ENCODE measurements at regions not wholly inside any gene's neighbourhood (a gene's known extent, or its start where the extent isn't known, plus 50 kb on each side); places are given as distances from the start of the nearest gene placed in this dataset.

DNA sequence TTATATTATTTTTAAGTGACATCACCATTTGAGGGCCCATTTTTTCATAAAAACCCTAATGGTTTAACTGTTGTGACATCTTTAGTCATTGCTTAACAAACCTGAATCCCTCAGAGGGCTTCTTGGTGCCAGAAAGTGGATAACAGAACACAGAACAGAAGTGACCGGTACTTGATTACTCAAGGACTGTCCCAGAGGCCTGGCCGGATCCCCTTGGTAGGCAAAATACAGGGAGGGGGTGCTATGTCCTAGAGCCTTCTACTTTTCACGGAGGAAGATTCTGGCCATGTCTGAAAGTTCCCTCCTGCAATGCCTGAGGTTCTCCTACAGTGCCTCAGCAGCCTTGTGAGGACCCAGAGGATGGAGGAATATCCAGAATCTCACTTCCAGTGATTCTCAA is 94.3 kb upstream of the DCLK2 start:
- Histone ChIP-seq H4K20me1 (replicated peaks; ENCODE audit: insufficient read depth) (no peaks in the 10 kb centered on the region), H3K4me3 (no peak overlapping the region), H3K36me3 (ENCODE audit: insufficient read depth) (no peaks in the 10 kb centered on the region), H2AFZ (no peak overlapping the region), H3K4me1 (ENCODE audit: insufficient read depth) (peaks cover 9% of the 10 kb centered on the region; the same call in 1 of the 2 replicates), H3F3A (replicated peaks; ENCODE audit: low read depth) (no peaks in the 10 kb centered on the region), H3K79me2 (replicated peaks; ENCODE audit: insufficient read depth) (no peaks in the 10 kb centered on the region), H3K27ac (ENCODE audit: low read depth) (no peak overlapping the region), H3K9me2 (ENCODE audit: insufficient read depth) (no peaks in the 10 kb centered on the region), H3K27me3 (ENCODE audit: insufficient read depth) (no peaks in the 10 kb centered on the region), H3K4me2 (no peak overlapping the region)
- H3K27ac Mint-ChIP-seq = no peak overlapping the region
- no peaks in the 10 kb centered on the region for H3K9me3 Mint-ChIP-seq
- H3K4me1 Mint-ChIP-seq = peaks cover 15% of the 10 kb centered on the region
- H3K36me3 Mint-ChIP-seq (ENCODE audit: low read depth) = no peaks in the 10 kb centered on the region
- TF ChIP-seq ETS1 (IDR thresholded peaks at IDR 0.05) (no peak), POLR2AphosphoS5 (IDR thresholded peaks at IDR 0.05; ENCODE audit: low read depth) (no peak), JUNB (IDR thresholded peaks at IDR 0.05; ENCODE audit: unreplicated experiment) (no peak), EZH2phosphoT487 (IDR thresholded peaks at IDR 0.05; ENCODE audit: unreplicated experiment) (no peak), CREB1 (CRISPR knock-in tag; IDR thresholded peaks at IDR 0.05; ENCODE audit: low read depth) (no peak), EZH2 (IDR thresholded peaks at IDR 0.05; ENCODE audit: low read depth, unreplicated experiment) (no peak), STAT1 (IDR thresholded peaks at IDR 0.05; ENCODE audit: unreplicated experiment) (no peak), ZNF114 (CRISPR knock-in tag; IDR thresholded peaks at IDR 0.05) (no peak), ZNF331 (CRISPR knock-in tag; IDR thresholded peaks at IDR 0.05; ENCODE audit: low read depth) (no peak), NANOG (IDR thresholded peaks at IDR 0.05; ENCODE audit: borderline replicate concordance) (no peak)
- TF ChIP-seq, protein P1, sequence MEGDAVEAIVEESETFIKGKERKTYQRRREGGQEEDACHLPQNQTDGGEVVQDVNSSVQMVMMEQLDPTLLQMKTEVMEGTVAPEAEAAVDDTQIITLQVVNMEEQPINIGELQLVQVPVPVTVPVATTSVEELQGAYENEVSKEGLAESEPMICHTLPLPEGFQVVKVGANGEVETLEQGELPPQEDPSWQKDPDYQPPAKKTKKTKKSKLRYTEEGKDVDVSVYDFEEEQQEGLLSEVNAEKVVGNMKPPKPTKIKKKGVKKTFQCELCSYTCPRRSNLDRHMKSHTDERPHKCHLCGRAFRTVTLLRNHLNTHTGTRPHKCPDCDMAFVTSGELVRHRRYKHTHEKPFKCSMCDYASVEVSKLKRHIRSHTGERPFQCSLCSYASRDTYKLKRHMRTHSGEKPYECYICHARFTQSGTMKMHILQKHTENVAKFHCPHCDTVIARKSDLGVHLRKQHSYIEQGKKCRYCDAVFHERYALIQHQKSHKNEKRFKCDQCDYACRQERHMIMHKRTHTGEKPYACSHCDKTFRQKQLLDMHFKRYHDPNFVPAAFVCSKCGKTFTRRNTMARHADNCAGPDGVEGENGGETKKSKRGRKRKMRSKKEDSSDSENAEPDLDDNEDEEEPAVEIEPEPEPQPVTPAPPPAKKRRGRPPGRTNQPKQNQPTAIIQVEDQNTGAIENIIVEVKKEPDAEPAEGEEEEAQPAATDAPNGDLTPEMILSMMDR (conservative IDR thresholded peaks at IDR 0.05; ENCODE audit: low read depth in 2 of 2) = no peak
- TF ChIP-seq, protein P2, sequence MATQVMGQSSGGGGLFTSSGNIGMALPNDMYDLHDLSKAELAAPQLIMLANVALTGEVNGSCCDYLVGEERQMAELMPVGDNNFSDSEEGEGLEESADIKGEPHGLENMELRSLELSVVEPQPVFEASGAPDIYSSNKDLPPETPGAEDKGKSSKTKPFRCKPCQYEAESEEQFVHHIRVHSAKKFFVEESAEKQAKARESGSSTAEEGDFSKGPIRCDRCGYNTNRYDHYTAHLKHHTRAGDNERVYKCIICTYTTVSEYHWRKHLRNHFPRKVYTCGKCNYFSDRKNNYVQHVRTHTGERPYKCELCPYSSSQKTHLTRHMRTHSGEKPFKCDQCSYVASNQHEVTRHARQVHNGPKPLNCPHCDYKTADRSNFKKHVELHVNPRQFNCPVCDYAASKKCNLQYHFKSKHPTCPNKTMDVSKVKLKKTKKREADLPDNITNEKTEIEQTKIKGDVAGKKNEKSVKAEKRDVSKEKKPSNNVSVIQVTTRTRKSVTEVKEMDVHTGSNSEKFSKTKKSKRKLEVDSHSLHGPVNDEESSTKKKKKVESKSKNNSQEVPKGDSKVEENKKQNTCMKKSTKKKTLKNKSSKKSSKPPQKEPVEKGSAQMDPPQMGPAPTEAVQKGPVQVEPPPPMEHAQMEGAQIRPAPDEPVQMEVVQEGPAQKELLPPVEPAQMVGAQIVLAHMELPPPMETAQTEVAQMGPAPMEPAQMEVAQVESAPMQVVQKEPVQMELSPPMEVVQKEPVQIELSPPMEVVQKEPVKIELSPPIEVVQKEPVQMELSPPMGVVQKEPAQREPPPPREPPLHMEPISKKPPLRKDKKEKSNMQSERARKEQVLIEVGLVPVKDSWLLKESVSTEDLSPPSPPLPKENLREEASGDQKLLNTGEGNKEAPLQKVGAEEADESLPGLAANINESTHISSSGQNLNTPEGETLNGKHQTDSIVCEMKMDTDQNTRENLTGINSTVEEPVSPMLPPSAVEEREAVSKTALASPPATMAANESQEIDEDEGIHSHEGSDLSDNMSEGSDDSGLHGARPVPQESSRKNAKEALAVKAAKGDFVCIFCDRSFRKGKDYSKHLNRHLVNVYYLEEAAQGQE (IDR thresholded peaks at IDR 0.05; ENCODE audit: unreplicated experiment) = no peak
- TF ChIP-seq, protein P3, sequence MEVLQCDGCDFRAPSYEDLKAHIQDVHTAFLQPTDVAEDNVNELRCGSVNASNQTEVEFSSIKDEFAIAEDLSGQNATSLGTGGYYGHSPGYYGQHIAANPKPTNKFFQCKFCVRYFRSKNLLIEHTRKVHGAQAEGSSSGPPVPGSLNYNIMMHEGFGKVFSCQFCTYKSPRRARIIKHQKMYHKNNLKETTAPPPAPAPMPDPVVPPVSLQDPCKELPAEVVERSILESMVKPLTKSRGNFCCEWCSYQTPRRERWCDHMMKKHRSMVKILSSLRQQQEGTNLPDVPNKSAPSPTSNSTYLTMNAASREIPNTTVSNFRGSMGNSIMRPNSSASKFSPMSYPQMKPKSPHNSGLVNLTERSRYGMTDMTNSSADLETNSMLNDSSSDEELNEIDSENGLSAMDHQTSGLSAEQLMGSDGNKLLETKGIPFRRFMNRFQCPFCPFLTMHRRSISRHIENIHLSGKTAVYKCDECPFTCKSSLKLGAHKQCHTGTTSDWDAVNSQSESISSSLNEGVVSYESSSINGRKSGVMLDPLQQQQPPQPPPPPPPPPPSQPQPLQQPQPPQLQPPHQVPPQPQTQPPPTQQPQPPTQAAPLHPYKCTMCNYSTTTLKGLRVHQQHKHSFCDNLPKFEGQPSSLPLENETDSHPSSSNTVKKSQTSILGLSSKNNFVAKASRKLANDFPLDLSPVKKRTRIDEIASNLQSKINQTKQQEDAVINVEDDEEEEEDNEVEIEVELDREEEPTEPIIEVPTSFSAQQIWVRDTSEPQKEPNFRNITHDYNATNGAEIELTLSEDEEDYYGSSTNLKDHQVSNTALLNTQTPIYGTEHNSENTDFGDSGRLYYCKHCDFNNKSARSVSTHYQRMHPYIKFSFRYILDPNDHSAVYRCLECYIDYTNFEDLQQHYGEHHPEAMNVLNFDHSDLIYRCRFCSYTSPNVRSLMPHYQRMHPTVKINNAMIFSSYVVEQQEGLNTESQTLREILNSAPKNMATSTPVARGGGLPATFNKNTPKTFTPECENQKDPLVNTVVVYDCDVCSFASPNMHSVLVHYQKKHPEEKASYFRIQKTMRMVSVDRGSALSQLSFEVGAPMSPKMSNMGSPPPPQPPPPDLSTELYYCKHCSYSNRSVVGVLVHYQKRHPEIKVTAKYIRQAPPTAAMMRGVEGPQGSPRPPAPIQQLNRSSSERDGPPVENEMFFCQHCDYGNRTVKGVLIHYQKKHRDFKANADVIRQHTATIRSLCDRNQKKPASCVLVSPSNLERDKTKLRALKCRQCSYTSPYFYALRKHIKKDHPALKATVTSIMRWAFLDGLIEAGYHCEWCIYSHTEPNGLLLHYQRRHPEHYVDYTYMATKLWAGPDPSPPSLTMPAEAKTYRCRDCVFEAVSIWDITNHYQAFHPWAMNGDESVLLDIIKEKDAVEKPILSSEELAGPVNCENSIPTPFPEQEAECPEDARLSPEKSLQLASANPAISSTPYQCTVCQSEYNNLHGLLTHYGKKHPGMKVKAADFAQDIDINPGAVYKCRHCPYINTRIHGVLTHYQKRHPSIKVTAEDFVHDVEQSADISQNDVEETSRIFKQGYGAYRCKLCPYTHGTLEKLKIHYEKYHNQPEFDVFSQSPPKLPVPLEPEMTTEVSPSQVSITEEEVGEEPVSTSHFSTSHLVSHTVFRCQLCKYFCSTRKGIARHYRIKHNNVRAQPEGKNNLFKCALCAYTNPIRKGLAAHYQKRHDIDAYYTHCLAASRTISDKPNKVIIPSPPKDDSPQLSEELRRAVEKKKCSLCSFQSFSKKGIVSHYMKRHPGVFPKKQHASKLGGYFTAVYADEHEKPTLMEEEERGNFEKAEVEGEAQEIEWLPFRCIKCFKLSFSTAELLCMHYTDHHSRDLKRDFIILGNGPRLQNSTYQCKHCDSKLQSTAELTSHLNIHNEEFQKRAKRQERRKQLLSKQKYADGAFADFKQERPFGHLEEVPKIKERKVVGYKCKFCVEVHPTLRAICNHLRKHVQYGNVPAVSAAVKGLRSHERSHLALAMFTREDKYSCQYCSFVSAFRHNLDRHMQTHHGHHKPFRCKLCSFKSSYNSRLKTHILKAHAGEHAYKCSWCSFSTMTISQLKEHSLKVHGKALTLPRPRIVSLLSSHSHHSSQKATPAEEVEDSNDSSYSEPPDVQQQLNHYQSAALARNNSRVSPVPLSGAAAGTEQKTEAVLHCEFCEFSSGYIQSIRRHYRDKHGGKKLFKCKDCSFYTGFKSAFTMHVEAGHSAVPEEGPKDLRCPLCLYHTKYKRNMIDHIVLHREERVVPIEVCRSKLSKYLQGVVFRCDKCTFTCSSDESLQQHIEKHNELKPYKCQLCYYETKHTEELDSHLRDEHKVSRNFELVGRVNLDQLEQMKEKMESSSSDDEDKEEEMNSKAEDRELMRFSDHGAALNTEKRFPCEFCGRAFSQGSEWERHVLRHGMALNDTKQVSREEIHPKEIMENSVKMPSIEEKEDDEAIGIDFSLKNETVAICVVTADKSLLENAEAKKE (CRISPR knock-in tag; IDR thresholded peaks at IDR 0.05) = no peak
- ATAC-seq (no peak), DNase-seq (ENCODE audit: low spot score) (no peak)
- peaks cover 2% of the 10 kb centered on the region for H3K27me3 Mint-ChIP-seq (ENCODE audit: insufficient read depth, low read depth, poor library complexity)
- H3K4me3 Mint-ChIP-seq = no peak overlapping the region
